ENCODE measurements at regions not wholly inside any gene's neighbourhood (a gene's known extent, or its start where the extent isn't known, plus 50 kb on each side); places are given as distances from the start of the nearest gene placed in this dataset.
A peak's percentile ranks its signal among the peaks of the same experiment; 100 is the strongest.

GRCh38 chr5:68898951-68899471 lies 194.8 kb upstream of the SLC30A5 start:
- no peak overlapping the region for H3K27ac ChIP-seq
- H3K4me3 ChIP-seq = no peak overlapping the region
- H3K27me3 ChIP-seq = no peaks in the 10 kb centered on the region
- H3K36me3 ChIP-seq = no peaks in the 10 kb centered on the region
- no peak for TF ChIP-seq CTCF (IDR thresholded peaks at IDR 0.05; ENCODE audit: low read depth, low read length)
- DNase-seq (ENCODE audit: low read depth in 1 of 2, low spot score in 1 of 2) = peak in 1 of 2 donors; percentile 85
- H3K9me3 ChIP-seq (ENCODE audit: low read depth) = no peaks in the 10 kb centered on the region
- no peaks in the 10 kb centered on the region for H3K4me1 ChIP-seq (ENCODE audit: low read depth)

DNA sequence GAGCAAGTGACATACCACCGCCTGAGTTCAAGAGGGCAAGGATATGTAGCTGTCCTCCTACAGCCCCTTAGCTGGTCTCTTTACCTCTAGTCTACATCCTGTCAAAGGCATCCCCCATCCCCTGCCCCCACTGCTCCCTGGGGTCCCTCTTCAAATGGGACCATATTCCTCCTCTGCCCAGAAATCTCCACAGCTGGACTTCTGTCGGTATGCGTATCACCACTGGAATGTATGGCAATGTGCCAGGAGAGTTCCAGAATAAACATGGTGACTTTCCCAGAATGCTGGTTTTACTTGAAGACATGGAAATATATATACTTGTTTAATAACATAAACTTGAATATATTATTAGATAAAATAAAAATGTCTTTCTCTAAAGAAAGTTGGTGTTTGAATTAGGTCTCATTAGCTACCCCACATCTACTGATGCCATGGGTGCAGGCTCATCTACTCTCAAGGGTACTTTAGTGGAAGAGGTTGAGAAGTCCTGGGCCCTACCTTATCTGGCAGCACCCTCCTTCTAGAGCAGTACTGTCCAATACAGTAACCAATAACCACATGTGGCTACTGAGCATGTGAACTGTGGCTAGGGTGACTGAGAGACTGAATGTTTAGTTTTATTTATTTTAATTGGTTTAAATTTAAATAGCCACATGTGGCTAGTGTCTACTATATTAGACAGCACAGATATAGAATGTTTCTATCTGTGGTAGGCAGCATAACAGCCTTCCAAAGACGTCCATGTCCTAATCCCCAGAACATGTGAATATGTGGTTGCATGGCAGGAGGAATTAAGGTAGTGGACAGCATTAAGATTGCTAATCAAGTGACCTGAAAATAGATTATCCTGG lies 181.7 kb upstream of the SLC30A5 start:
- H3K27me3 ChIP-seq = no peaks in the 10 kb centered on the region
- no peaks in the 10 kb centered on the region for H3K9me3 ChIP-seq (ENCODE audit: low read depth)
- no peak for TF ChIP-seq CTCF (IDR thresholded peaks at IDR 0.05; ENCODE audit: low read depth, low read length)
- DNase-seq (ENCODE audit: low read depth in 1 of 2, low spot score in 1 of 2) = peak; percentile 2 to 89
- no peak overlapping the region for H3K27ac ChIP-seq
- no peaks in the 10 kb centered on the region for H3K36me3 ChIP-seq
- H3K4me3 ChIP-seq = no peak overlapping the region
- no peaks in the 10 kb centered on the region for H3K4me1 ChIP-seq (ENCODE audit: low read depth)

DNA sequence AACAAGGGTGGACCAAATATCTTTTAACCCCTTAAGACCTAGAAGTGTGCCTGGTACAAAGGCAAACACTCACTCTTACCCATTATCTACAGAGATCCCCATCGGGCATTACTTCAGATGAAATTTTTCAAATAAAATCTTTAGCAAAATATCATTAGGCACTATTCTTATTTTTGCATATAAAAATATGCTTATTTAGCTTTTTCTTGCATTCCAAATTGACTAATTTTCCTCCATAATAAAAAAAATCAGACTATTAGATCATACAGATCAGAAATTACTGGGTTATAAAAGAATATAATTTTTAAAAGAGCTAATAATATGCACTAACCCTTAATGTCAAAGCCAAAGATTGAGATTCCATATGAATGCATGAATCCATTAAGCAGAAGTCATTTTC lies 178.7 kb upstream of the SLC30A5 start:
- Histone ChIP-seq H3K27me3 (no peaks in the 10 kb centered on the region), H3K36me3 (no peaks in the 10 kb centered on the region), H3K4me1 (ENCODE audit: low read depth) (no peaks in the 10 kb centered on the region), H3K27ac (no peak overlapping the region), H3K9me3 (ENCODE audit: low read depth) (no peaks in the 10 kb centered on the region), H3K4me3 (no peak overlapping the region)
- TF ChIP-seq CTCF (IDR thresholded peaks at IDR 0.05; ENCODE audit: low read depth, low read length) = no peak
- no peak for DNase-seq (ENCODE audit: low read depth in 1 of 2, low spot score in 1 of 2)

GRCh38 chr5:68918306-68918705 lies 175.5 kb upstream of the SLC30A5 start:
- TF ChIP-seq CTCF (IDR thresholded peaks at IDR 0.05; ENCODE audit: low read depth, low read length) = no peak
- no peaks in the 10 kb centered on the region for H3K9me3 ChIP-seq (ENCODE audit: low read depth)

DNA sequence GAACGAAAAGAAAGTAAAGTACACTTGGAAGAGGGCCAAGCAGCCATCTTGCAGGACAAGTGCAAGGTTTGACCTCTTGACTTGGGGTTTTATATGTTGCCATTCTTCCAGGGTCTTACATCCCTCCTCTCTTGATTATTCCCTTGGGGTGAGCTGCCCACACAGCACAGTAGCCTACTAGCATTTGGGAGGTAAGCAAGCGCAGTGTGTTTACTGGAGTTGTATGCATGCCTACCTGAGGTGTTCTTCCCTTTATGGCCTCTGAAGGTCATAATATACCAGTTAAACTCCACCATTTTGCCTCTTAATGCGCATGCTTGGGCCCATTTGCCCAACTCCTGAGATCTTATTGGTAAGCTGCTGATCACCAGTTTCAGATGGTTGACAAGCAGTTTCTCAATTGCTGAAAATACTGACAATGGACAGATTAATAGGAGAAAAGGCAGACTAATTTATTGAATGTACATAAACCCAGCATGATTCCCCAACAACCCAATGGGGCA lies 173.8 kb upstream of the SLC30A5 start:
- no peaks in the 10 kb centered on the region for H3K4me1 ChIP-seq (ENCODE audit: low read depth)
- no peaks in the 10 kb centered on the region for H3K36me3 ChIP-seq
- H3K4me3 ChIP-seq = no peak overlapping the region
- H3K27ac ChIP-seq = no peak overlapping the region
- no peak for TF ChIP-seq CTCF (IDR thresholded peaks at IDR 0.05; ENCODE audit: low read depth, low read length)
- no peaks in the 10 kb centered on the region for H3K27me3 ChIP-seq
- H3K9me3 ChIP-seq (ENCODE audit: low read depth) = no peaks in the 10 kb centered on the region
- no peak for DNase-seq (ENCODE audit: low read depth in 1 of 2, low spot score in 1 of 2)

More at GRCh38 chr5:68918306-68918705, 175.5 kb upstream of the SLC30A5 start:
- Histone ChIP-seq H3K36me3 (no peaks in the 10 kb centered on the region), H3K4me1 (ENCODE audit: low read depth) (no peaks in the 10 kb centered on the region), H3K27me3 (no peaks in the 10 kb centered on the region), H3K4me3 (no peak overlapping the region), H3K27ac (no peak overlapping the region)
- no peak for DNase-seq (ENCODE audit: low read depth in 1 of 2, low spot score in 1 of 2)

Measured in cardiac muscle cell (in vitro differentiated cells and primary cell).